HCT116 (cell line): ENCODE measurements at regions not wholly inside any gene's neighbourhood (a gene's known extent, or its start where the extent isn't known, plus 50 kb on each side); places are given as distances from the start of the nearest gene placed in this dataset.

ENCODE experiments used
- ATAC-seq: fragments of 200-7000 bp; cut with Tn5 transposase; 2 replicates; pipeline ENCODE4 v1.9.1; 2020; ENCODE audit warnings: mild to moderate bottlenecking, moderate library complexity
- BruUV-seq: library from RNA; stranded (reverse); fragments of 400-500 nt; replicated peaks from 2 replicates; lab custom pipeline; 2021; lab: Mats Ljungman, UMichigan
- CTCF ChIA-PET: fragments of 300-600 bp; sonication (Branson Sonifier 250); formaldehyde crosslinking; loops from one replicate; lab custom pipeline; 2021; ENCODE audit warnings: antibody characterized with exemption; lab: Charles Lee
- POLR2A ChIA-PET: fragments of 300-600, 350-600 bp; sonication (Branson Sonifier 250); formaldehyde crosslinking; loops from one replicate; lab custom pipeline; 2021; ENCODE audit warnings: antibody characterized with exemption; lab: Charles Lee
- RAD21 ChIA-PET, 2 experiments: fragments of 300-600 bp; sonication (Branson Sonifier 250); formaldehyde crosslinking; loops; one replicate each; lab custom pipeline; 2023; ENCODE audit warnings: low total read pairs in 2 of 2; ENCODE audit not compliant: uncharacterized antibody in 2 of 2, unreplicated experiment in 2 of 2, low non-redundant PET in 1 of 2; lab: Charles Lee
- DNase-seq: peaks from one replicate; pipeline ENCODE4 v3.0.0-alpha.2; 2010; ENCODE audit warnings: low read depth, low spot score
- H2AFZ ChIP-seq: fragments of 200-600 bp; shearing (Covaris generic), sonication (generic); 2 replicates; pipeline ENCODE4 v1.6.1; 2017; ENCODE audit warnings: low read depth, mixed run types, mixed read lengths, antibody characterized with exemption, low read length; ENCODE audit not compliant: poor library complexity, severe bottlenecking
- H3K27ac ChIP-seq: 2 replicates; pipeline ENCODE4 v1.5.1; 2012; ENCODE audit warnings: low read depth, low read length
- H3K27me3 ChIP-seq: fragments of 200-600 bp; sonication (generic); 2 replicates; pipeline ENCODE4 v1.6.1; 2016; ENCODE audit warnings: mixed run types, low read length, mixed read lengths; ENCODE audit not compliant: insufficient read depth
- H3K36me3 ChIP-seq, 2 experiments: fragments of 200-500 bp in 1 of 2; fragments of 200-600 bp in 1 of 2; sonication (Bioruptor generic) in 1 of 2; sonication (generic) in 1 of 2; 2 replicates each; pipeline versions ENCODE4 v1.5.1 to v1.6.1; 2014 to 2016; ENCODE audit warnings: low read length in 2 of 2, inconsistent platforms in 1 of 2, mixed read lengths in 1 of 2, mixed run types in 1 of 2; ENCODE audit not compliant: insufficient read depth in 2 of 2, control insufficient read depth in 1 of 2
- H3K4me1 ChIP-seq, 2 experiments: fragments of 200-600 bp in 1 of 2; sonication (generic) in 1 of 2; 2 replicates each; pipeline versions ENCODE4 v1.5.1 to v1.6.1; 2012 to 2017; ENCODE audit warnings: low read length in 2 of 2, inconsistent platforms in 1 of 2, mild to moderate bottlenecking in 1 of 2, mixed read lengths in 1 of 2, mixed run types in 1 of 2, moderate library complexity in 1 of 2; ENCODE audit not compliant: insufficient read depth in 2 of 2, control insufficient read depth in 1 of 2
- H3K4me2 ChIP-seq: fragments of 200-600 bp; sonication (generic); 2 replicates; pipeline ENCODE4 v1.6.1; 2017; ENCODE audit warnings: mixed run types, low read length, mixed read lengths
- H3K4me3 ChIP-seq, 2 experiments: fragments of 200-600 bp in 1 of 2; sonication (generic) in 1 of 2; replicated peaks in 1 of 2; 2 replicates each; pipeline ENCODE4 v1.5.1; 2011 to 2016; ENCODE audit warnings: low read length in 2 of 2, control low read depth in 1 of 2, low read depth in 1 of 2, mild to moderate bottlenecking in 1 of 2, mixed read lengths in 1 of 2, mixed run types in 1 of 2
- H3K79me2 ChIP-seq: fragments of 200-600 bp; sonication (generic); 2 replicates; pipeline ENCODE4 v1.6.1; 2017; ENCODE audit warnings: mild to moderate bottlenecking, mixed run types, low read length, moderate library complexity, mixed read lengths; ENCODE audit not compliant: insufficient read depth
- H3K9ac ChIP-seq: fragments of 200-600 bp; sonication (generic); 2 replicates; pipeline ENCODE4 v1.6.1; 2016; ENCODE audit warnings: low read length, mixed read lengths
- H3K9me2 ChIP-seq: fragments of 200-600 bp; sonication (generic), shearing (Covaris generic); 2 replicates; pipeline ENCODE4 v1.6.1; 2017; ENCODE audit warnings: mixed run types, mild to moderate bottlenecking, moderate library complexity; ENCODE audit not compliant: insufficient read depth
- H3K9me3 ChIP-seq, 2 experiments: fragments of 200-500 bp in 1 of 2; fragments of 200-600 bp in 1 of 2; sonication (Bioruptor generic) in 1 of 2; sonication (generic) in 1 of 2; 2 replicates each; pipeline ENCODE4 v1.6.1; 2014 to 2017; ENCODE audit warnings: low read length in 2 of 2, mixed read lengths in 2 of 2, inconsistent platforms in 1 of 2, low read depth in 1 of 2, mild to moderate bottlenecking in 1 of 2, mixed run types in 1 of 2, moderate library complexity in 1 of 2; ENCODE audit not compliant: control insufficient read depth in 1 of 2, insufficient read depth in 1 of 2
- H4K20me1 ChIP-seq: fragments of 200-600 bp; sonication (generic), shearing (Covaris generic); 2 replicates; pipeline ENCODE4 v1.6.1; 2017; ENCODE audit warnings: mixed run types, mild to moderate bottlenecking, moderate library complexity; ENCODE audit not compliant: insufficient read depth
- ATF3 ChIP-seq: IDR thresholded peaks from 2 replicates; pipeline ENCODE4 v1.6.1; 2012
- CBX3 ChIP-seq: IDR thresholded peaks from 2 replicates; pipeline ENCODE4 v1.6.1; 2012; ENCODE audit warnings: low read depth
- CEBPB ChIP-seq: IDR thresholded peaks from 2 replicates; pipeline ENCODE4 v1.6.1; 2012; ENCODE audit warnings: low read depth
- EGR1 ChIP-seq: IDR thresholded peaks from 2 replicates; pipeline ENCODE4 v1.6.1; 2012; ENCODE audit warnings: low read depth
- ELF1 ChIP-seq: IDR thresholded peaks from 2 replicates; pipeline ENCODE4 v1.6.1; 2012; ENCODE audit warnings: low read depth, borderline replicate concordance
- EZH2 ChIP-seq: fragments of 200-600 bp; sonication (generic); IDR thresholded peaks from 2 replicates; pipeline ENCODE4 v1.6.1; 2017; ENCODE audit warnings: antibody characterized with exemption, mixed run types
- EZH2phosphoT487 ChIP-seq: fragments of 200-600 bp; IDR thresholded peaks from 2 replicates; pipeline ENCODE4 v1.6.1; 2018; ENCODE audit warnings: antibody characterized with exemption, borderline replicate concordance
- FOSL1 ChIP-seq: IDR thresholded peaks from 2 replicates; pipeline ENCODE4 v1.6.1; 2012; ENCODE audit warnings: low read depth
- JUND ChIP-seq: IDR thresholded peaks from 2 replicates; pipeline ENCODE4 v1.6.1; 2012
- MAX ChIP-seq: IDR thresholded peaks from 2 replicates; pipeline ENCODE4 v1.6.1; 2012
- POLR2A ChIP-seq: IDR thresholded peaks from 2 replicates; pipeline ENCODE4 v1.7.0; 2011; ENCODE audit warnings: borderline replicate concordance; ENCODE audit not compliant: insufficient read depth, insufficient read length; ENCODE audit errors: extremely low read depth
- POLR2AphosphoS5 ChIP-seq: IDR thresholded peaks from 2 replicates; pipeline ENCODE4 v1.6.1; 2011; ENCODE audit warnings: mild to moderate bottlenecking, low read depth, low read length, moderate library complexity
- RAD21 ChIP-seq: IDR thresholded peaks from 2 replicates; pipeline ENCODE4 v1.6.1; 2012; ENCODE audit warnings: low read depth, mild to moderate bottlenecking
- SIN3A ChIP-seq: IDR thresholded peaks from 2 replicates; pipeline ENCODE4 v1.6.1; 2012; ENCODE audit warnings: low read depth
- SP1 ChIP-seq: IDR thresholded peaks from 2 replicates; pipeline ENCODE4 v1.6.1; 2012; ENCODE audit warnings: low read depth
- SRF ChIP-seq: IDR thresholded peaks from 2 replicates; pipeline ENCODE4 v1.6.1; 2012; ENCODE audit warnings: low read depth
- TCF7L2 ChIP-seq: IDR thresholded peaks from 2 replicates; pipeline ENCODE4 v1.7.0; 2011; ENCODE audit warnings: borderline replicate concordance, inconsistent platforms; ENCODE audit not compliant: insufficient read depth, insufficient read length; ENCODE audit errors: extremely low read depth
- ZBTB33 ChIP-seq: IDR thresholded peaks from 2 replicates; pipeline ENCODE4 v1.6.1; 2011; ENCODE audit warnings: mild to moderate bottlenecking, low read length, moderate library complexity; ENCODE audit not compliant: insufficient replicate concordance; ENCODE audit errors: extremely low read depth
- ZFX ChIP-seq: fragments of 450-650 bp; IDR thresholded peaks from 2 replicates; pipeline ENCODE4 v1.6.1; 2017
- intact Hi-C: fragments of 100-400 bp; cut with micrococcal nuclease; formaldehyde crosslinking; loops from 2 replicates; pipeline ENCODE4 v1.10.0; 2022
- TF ChIP-seq, protein P1 (sequence below), 3 experiments: fragments of 200-600 bp in 1 of 3; sonication (generic) in 1 of 3; IDR thresholded peaks in 2 of 3; conservative IDR thresholded peaks in 1 of 3; 2 replicates each; pipeline ENCODE4 v1.5.1; 2012 to 2017; ENCODE audit warnings: low read depth in 2 of 3, low read length in 2 of 3, antibody characterized with exemption in 1 of 3, borderline replicate concordance in 1 of 3, control low read depth in 1 of 3, mild to moderate bottlenecking in 1 of 3, mixed read lengths in 1 of 3, mixed run types in 1 of 3, moderate library complexity in 1 of 3; ENCODE audit not compliant: insufficient read depth in 1 of 3

DNA sequence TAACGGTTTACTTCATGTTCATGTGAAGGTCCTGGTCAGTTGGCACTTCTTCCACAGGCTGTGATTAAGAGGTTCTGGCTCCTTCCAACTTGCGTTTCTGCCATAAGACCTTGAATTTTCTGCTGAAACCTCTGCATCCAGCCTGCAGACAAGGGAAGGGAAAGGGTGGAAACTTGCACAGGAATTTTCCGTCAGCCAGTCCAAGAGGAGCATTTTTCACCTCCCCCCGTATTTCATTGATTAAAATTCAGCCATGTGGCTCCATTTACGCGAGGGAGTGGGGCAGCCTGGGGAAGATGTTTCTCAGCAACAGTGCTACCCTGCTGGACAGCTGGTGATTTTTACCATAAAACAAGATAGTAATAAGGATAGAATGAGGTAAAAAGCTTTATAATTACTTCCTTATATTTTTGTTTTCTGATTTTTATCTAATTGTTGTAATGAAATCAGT lies 101.5 kb upstream of the SMIM36 start (continued):
- TF ChIP-seq ATF3 (no peak), ELF1 (no peak), MAX (no peak)

DNA sequence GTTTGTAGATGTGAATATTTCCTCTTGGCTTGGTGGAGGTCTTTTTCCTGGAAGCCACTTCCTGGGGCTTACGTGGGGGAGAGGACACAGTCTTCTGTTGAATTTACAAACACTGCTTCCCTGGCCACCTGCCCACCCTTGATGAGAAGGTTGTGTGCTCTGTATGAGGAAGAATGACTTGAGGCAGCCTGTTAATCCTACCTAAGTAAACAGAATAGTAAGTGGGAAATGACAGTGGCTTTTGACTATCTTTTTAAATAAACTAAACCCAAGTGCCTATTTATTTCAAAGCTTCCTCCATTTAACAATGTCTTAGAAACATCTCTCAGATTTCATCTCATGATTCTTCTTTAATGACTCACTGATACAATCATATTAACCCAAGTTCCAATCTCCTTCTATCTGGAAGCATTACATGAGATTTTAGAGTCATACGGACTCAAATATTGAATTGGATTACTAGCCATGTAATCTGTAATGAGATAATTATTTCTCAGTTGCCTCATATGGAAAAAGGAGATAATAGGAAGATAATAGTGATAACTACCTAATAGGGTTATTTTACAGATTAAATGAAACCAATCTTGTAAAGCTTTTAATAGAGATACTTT lies 96.6 kb upstream of the SMIM36 start:
- intact Hi-C loops, result no loop called here
- no peak for DNase-seq
- Histone ChIP-seq H3K27ac (no peak overlapping the region), H3K4me3 (no peak overlapping the region), H3K79me2 (no peaks in the 10 kb centered on the region)
- TF ChIP-seq ATF3 (no peak), POLR2A (no peak), JUND (no peak), EZH2 (no peak), ZFX (no peak), MAX (no peak), POLR2AphosphoS5 (no peak), RAD21 (no peak), CBX3 (no peak), SP1 (no peak), ZBTB33 (no peak), SRF (no peak), SIN3A (no peak), CEBPB (no peak), EGR1 (no peak), FOSL1 (no peak), EZH2phosphoT487 (no peak), TCF7L2 (no peak)
- TF ChIP-seq, protein P1, sequence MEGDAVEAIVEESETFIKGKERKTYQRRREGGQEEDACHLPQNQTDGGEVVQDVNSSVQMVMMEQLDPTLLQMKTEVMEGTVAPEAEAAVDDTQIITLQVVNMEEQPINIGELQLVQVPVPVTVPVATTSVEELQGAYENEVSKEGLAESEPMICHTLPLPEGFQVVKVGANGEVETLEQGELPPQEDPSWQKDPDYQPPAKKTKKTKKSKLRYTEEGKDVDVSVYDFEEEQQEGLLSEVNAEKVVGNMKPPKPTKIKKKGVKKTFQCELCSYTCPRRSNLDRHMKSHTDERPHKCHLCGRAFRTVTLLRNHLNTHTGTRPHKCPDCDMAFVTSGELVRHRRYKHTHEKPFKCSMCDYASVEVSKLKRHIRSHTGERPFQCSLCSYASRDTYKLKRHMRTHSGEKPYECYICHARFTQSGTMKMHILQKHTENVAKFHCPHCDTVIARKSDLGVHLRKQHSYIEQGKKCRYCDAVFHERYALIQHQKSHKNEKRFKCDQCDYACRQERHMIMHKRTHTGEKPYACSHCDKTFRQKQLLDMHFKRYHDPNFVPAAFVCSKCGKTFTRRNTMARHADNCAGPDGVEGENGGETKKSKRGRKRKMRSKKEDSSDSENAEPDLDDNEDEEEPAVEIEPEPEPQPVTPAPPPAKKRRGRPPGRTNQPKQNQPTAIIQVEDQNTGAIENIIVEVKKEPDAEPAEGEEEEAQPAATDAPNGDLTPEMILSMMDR (IDR thresholded peaks at IDR 0.05 in 2 of 3, conservative IDR thresholded peaks at IDR 0.05 in 1 of 3; ENCODE audit: borderline replicate concordance in 1 of 3, insufficient read depth in 1 of 3, low read depth in 2 of 3, low read length in 2 of 3), result no peak
- TF ChIP-seq, all 23 proteins: peak for 0
- ATAC-seq, result no peak
- no peaks in the 10 kb centered on the region for H3K36me3 ChIP-seq
- no TSS peak for BruUV-seq
- H3K9me2 ChIP-seq, result no peaks in the 10 kb centered on the region
- H3K9ac ChIP-seq, result no peak overlapping the region
- H4K20me1 ChIP-seq, result no peaks in the 10 kb centered on the region
- ChIA-PET CTCF (no interaction called here), RAD21 (no interaction called here), POLR2A (no interaction called here)
- H3K4me1 ChIP-seq, result no peaks in the 10 kb centered on the region
- no peak overlapping the region for H2AFZ ChIP-seq
- peaks cover 31% of the 10 kb centered on the region for H3K27me3 ChIP-seq
- no peaks in the 10 kb centered on the region for H3K9me3 ChIP-seq
- no peak overlapping the region for H3K4me2 ChIP-seq
